ENCODE measurements at regions not wholly inside any gene's neighbourhood (a gene's known extent, or its start where the extent isn't known, plus 50 kb on each side); places are given as distances from the start of the nearest gene placed in this dataset.
"Not testable (repeated sequence)": the region's sequence is repeated elsewhere in the genome, so short reads cannot be mapped to it uniquely, and the experiment has no call there.

DNA sequence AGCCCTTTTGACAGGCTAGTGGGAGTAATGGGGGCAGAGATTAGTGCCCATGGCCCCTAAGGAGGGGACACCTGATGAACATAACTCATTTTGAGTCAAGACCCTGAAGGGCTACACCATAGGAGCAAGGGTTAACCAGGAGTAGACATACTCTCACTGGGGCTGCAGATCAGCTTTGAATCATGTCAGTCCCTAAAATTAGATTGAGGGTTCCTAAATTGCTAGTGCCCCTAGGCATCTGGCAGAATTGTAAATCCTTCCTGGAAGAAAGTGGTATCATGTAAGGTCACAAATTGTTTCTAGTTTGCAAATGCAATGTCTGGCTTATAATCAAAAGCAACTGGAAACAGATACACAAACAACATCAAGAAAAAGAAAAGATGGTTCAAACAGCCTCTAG, 52.1 kb upstream of the LRRC37A2 start:
- DNase-seq (ENCODE audit: low read depth), result not testable (repeated sequence)

DNA sequence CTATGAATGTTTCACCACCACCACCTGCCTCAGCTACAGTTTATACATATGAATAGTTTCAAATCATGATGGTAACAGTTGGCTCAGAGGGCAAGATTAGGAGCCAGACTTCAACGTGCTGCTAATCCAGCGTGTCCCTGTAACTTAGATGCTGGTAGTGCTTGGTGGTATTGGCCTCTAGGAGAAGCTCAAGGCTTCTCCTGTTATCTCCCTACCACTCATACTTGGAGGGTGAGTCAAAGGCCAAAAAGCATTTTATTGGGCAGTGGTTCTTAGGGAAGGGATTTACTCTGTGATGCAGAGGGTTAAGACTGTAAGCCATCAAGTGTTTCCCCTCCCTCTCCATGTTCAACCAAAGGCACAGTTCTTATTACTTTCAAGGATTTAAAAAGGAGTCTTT, 57.2 kb upstream of the LRRC37A2 start:
- not testable (repeated sequence) for DNase-seq (ENCODE audit: low read depth)

DNA sequence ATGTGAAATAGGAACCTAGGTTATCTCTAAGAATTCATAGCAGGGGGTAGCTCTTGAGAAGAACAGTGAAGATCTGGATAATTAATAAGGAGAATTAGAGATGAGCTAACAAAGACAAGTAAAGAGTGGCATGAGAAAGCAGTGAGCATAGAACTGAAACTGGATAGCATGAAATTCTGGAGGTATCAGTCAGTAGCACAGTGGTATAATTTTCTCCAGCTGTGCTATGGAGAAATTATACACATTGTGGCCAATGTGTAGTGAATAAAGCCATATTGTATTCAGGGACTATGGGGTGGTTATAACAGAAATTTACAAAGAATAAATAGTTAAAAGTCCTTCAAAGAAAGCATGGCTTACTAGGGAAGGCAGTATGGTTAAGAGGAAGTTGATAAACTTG, 57.7 kb upstream of the LRRC37A2 start:
- not testable (repeated sequence) for DNase-seq (ENCODE audit: low read depth)

DNA sequence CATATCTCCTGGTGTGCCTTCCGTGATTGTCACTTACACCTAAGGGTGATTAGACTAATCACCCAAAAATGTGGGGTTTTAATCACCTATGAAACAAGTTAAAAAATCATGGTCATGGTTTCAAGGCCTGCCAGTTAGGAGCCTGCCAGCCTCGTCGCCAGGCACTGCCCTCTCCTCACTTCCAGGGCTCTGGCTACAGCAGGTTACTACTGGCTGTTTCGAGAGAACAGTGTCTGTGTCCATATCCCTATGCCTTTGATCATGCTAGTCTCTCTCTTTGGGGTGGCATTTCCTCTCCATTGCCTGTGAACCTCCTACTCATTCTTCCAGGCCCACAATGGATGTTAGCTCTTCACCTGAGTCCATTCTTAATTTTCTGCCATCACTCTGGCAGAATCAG, 59.2 kb upstream of the LRRC37A2 start:
- not testable (repeated sequence) for DNase-seq (ENCODE audit: low read depth)

DNA sequence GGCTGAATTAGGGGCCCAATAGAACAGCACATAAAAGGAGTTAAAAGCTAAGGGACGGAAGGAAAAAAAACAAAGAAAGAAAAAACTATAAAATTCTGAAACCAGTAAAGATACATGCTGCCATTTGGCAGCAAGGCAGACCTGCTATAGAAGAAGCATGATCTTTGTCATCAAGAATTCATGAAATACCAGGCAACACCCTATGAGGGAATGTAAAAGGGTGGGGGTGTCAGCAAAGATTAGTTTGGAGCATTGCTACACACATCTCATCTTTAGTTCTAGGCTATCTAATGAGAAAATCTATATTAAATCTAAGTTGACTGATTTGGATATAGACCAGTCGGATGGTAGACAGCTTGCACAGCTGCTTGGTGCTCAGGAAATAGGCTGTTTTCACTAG, 66.4 kb upstream of the LRRC37A2 start:
- DNase-seq (ENCODE audit: low read depth), result not testable (repeated sequence)

DNA sequence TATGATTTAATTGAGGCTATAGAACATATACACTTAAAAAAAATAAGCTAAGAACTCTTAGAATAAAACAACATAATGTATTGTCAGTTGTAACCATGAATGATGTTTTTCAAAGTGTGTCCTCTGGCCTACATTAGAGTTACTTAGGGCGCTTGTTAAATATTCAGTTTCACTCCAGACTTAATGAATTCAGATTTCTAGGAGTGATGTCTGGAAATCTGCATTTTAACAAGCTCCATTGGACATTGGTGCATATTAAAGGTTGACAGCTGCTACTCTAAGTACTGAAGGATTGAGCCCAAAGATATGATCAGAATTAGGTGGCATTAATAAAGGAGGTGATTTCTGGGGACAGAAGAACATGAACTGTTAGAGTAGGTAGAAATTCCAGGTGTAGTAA, 66.9 kb upstream of the LRRC37A2 start:
- not testable (repeated sequence) for DNase-seq (ENCODE audit: low read depth)

DNA sequence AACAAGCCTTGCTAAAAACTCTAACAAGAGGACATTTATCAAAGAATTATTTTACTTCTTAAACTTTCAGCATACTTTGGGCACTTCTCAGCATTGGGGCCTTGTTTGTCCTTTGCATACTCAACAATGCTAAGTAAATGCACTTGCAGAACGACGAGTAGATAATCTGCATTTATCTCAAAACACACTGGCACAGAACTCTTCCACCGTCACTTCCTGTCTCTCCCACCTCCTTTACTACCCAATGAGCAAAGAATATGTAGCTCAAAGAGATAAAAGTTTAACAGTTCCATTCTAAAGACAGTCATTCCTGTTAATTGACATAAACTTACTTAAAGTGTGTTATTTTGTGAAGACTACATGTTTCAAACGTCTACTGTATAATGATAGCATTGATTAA, 70.1 kb upstream of the LRRC37A2 start:
- DNase-seq (ENCODE audit: low read depth), result not testable (repeated sequence)

DNA sequence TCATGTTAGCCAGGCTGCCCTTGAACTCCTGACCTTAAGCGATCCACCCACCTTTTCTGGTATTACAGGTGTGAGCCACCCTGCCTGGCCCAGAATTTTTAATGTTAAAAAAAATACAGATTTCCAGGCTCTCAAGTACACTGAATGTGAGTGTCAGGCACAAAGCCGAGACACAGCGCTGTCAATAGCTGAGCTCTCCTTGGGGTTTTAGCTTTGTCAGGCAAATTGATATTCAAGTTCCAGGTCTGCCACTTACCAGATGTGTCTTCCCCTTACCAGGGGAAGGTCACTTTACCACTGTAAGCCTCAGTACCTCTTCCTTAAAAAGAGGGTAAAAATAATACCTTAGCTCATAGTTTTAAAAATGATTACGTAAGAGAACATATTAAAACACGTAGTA, 71.6 kb upstream of the LRRC37A2 start:
- DNase-seq (ENCODE audit: low read depth), result not testable (repeated sequence)

DNA sequence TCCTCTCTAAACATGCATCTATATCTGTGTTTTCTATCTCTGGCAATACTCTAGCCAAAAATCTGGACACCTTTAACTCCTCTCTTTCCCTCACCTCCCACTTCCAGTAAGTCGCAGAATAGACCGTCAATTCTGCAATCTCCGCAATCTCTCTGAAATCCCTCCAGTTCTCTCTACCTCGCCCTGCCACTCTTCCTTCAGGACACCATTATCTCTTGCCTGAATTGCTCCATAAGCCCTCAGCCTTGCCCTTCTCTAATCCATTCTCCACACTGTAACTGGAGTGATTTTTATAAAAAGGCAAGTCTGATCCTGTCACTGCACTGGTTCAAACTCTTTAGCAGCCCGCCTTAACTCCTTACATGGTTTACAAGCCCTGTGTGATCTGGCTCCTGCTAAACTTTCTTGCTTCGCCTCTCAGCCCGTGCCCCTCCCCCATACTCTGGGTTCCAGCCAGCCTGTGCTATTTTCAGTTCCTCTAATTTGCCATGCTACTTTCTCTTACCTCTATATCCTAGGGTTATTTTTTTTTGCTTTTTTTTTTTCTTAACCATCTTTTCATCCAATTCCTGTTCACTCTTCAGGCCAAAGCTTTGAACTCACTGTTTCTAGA, 73.0 kb upstream of the ARL17B start:
- DNase-seq (ENCODE audit: low read depth), result not testable (repeated sequence)

DNA sequence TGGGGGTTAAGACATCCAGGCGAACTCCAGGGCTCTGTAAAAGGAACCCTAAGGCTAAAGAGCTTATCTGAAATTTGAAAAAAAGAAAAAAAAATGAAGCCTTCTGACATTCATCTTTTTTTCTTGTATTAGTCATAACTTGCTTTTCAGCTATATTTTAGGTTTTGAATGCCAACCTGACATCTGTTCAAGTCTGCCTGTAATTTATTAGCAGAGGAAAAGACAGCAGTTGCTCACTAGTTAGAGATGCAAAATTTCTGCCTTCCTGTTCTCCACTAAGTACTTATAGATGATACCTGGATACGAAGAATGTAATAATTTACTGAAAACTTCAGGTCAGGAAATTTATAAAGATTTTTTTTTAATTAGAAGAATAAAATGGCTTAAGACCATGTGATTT, 68.7 kb upstream of the ARL17B start:
- not testable (repeated sequence) for DNase-seq (ENCODE audit: low read depth)

DNA sequence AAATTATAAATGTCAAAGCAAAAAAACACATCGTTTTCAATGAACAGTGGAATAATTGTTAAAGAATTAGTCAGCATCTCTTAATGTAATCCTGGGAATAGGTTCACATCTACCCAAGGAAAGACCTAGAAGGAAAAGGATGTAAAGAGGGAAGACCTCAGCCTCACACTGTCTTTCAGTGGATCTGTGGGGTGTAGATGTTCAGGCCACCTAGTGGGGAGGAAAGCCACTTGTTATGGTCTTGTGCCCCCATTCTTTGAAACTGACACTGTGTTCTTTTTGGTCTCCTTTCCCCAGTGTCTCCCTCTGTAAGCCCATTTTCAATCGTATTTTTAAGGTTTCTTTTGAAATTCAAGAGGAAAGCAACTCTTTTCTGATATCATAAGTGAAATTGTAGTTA, 68.1 kb upstream of the ARL17B start:
- DNase-seq (ENCODE audit: low read depth), result not testable (repeated sequence)

DNA sequence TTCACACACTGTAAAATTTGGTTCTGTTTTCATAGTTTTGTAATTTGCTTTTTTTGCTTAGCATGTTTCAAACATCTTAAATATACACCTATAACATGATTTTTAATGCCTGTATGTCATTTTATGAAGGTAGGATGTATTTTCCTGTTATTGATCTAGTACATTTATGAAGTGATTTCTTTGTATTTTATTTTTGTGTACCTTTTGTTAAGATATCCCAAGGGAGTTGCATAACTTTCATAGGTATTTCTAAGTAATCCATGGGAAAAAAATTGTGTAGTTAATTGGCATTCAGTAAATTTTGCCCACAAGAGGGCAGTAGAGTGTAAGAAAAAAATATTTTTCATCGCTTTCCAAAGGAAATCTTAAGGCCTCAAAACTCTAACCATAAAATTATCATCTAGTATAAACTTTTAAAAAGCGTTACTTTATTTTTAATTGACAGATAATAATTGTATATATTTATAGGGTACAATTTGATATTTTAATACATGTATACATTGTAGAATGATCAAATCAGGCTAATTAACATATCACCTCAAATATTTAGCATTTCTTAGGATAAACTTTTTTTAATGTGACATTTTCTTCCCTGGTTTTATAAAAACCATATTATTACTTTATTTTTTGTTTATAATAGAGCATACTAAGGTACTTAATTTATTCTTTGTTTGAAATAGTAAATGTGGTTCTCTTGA, 62.8 kb upstream of the ARL17B start:
- not testable (repeated sequence) for DNase-seq (ENCODE audit: low read depth)

DNA sequence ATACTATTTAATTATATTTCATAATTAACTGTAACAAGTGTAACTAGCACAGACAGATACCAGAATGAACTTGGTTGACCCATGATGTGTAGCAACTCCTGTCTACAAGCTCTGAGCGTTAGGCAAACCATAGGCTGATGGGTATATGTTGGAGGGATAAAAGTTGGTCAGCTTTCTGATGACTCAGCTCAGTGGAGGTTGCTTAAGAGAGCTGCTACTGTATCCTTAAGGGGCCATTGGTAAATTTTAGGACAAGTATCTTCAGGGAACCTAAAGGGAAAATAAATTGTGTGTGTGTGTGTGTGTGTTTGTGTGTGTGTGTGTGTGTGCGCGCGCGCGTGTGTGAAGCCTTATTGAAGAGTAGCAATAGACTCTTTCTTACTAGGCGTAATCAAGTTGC, 56.3 kb upstream of the ARL17B start:
- peak; percentile 29 for DNase-seq (ENCODE audit: low read depth)

DNA sequence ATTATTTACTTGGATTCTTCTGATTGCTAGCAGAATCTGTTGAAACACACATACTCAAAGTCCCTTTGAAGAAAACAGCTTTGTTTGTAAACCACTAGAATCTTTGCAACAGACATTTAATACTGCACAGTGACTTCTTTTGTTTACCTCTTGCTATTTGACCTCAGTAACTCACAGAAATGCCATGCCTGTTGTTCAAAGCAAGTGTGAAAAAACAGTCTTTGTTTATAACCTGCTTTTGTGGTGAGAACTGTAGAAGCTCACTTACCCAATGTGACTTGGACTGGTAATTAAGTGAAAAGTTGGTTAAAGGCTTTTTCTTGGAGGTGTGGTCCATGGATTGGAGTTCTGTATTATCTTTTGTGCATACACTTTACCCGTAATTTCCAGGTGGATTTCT, 55.7 kb upstream of the ARL17B start:
- not testable (repeated sequence) for DNase-seq (ENCODE audit: low read depth)

DNA sequence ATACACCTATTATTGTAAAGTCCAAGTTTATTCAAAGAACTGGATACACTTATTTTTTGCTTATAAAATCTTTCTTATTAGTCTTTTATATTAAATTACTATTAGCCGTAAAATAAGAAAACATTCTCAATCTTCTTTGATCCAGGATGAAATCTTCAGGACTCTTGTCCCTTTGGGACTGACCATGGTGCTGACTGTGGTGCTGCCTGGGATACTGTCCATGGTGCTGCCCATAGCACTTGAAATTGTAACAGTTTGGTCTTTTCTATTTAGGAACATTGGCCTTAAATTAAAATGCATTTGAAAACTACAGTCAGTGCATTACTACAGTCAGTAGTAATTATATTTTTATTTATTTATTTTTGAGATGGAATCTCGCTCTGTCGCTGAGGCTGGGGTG, 53.0 kb upstream of the ARL17B start:
- not testable (repeated sequence) for DNase-seq (ENCODE audit: low read depth)

DNA sequence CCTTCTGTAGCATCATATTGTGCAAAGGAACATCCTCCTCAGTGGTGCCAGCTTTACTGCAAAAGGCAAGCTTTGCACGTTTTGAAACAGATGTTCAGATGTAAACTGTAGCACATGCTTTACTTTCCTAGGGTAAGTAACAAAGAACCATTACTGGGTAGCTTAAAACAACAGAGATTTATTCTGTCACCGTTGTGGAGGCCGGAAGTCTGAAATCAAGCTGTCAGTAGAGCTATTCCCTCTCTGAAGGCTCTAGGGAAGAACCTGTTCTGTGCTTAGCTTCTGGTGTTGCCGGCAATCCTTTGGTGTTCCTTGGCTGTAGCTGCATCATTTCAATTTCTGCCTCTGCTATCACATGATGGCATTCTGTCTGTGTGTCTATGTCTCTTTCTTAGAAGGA, 50.6 kb upstream of the ARL17B start:
- DNase-seq (ENCODE audit: low read depth), result not testable (repeated sequence)

DNA sequence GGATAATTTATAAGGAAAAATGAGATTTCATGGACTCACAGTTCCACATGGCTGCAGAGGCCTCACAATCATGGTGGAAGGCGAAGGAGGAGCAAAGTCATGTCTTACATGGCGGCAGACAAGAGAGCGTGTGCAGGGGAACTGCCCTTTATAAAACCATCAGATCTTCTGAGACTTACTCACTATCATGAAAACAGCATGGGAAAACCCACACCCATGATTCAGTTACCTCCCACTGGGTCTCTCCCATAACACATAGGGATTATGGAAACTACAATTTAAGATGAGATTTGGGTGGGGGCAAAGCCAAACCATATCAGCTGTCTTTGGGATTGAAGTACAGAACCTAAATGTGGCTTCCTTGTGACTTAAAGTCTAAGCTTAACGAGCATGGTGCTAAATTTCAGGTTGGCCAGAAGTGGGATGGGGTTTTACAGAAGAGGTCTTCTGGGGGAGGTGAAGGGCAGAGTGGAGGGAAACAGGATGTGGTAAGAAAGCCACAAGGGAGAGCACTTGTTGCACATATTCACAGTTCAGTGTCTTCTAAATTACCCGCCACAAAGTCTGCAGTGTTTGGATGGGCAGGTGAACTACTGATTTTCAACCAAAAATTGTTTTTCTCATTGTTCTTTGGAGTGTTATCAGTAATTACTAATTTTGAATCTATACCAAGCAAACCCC, 49.7 kb upstream of the ARL17B start:
- not testable (repeated sequence) for DNase-seq (ENCODE audit: low read depth)

Data from LHCN-M2 (cell line).